Activated B cell treated with CpG ODN at 0.5 μM for 24 hours (primary cell): ENCODE measurements at regions not wholly inside any gene's neighbourhood (a gene's known extent, or its start where the extent isn't known, plus 50 kb on each side); places are given as distances from the start of the nearest gene placed in this dataset.

Source experiments
- ATAC-seq: fragments of 200-7000 bp; cut with Tn5 transposase; one replicate; pipeline ENCODE4 v1.10.0; 2021; ENCODE audit warnings: low read depth, mild to moderate bottlenecking, moderate library complexity
- CTCF ChIA-PET: fragments of 350-600 bp; sonication (Branson Sonifier 250); formaldehyde crosslinking; loops from one replicate; lab custom pipeline; 2021; ENCODE audit warnings: antibody characterized with exemption; lab: Charles Lee
- POLR2A ChIA-PET: fragments of 350-600 bp; sonication (Branson Sonifier 250); formaldehyde crosslinking; loops from one replicate; lab custom pipeline; 2021; ENCODE audit warnings: antibody characterized with exemption; lab: Charles Lee
- DNase-seq: peaks from one replicate; pipeline ENCODE4 v3.0.0; 2022
- H3K27ac Mint-ChIP-seq: one replicate; pipeline ENCODE4 v1.8.0; 2020; ENCODE audit warnings: mixed read lengths
- H3K27me3 Mint-ChIP-seq: one replicate; pipeline ENCODE4 v1.8.0; 2021; ENCODE audit warnings: mixed read lengths
- H3K36me3 Mint-ChIP-seq: one replicate; pipeline ENCODE4 v1.8.0; 2021; ENCODE audit warnings: low read depth, mixed read lengths
- H3K4me1 Mint-ChIP-seq: one replicate; pipeline ENCODE4 v1.8.0; 2021; ENCODE audit warnings: mixed read lengths
- H3K4me3 Mint-ChIP-seq: one replicate; pipeline ENCODE4 v1.8.0; 2020; ENCODE audit warnings: mild to moderate bottlenecking, mixed read lengths
- H3K9me3 Mint-ChIP-seq: one replicate; pipeline ENCODE4 v1.8.0; 2020; ENCODE audit warnings: mixed read lengths
- CTCF ChIP-seq: fragments of 200-600 bp; IDR thresholded peaks from one replicate; pipeline ENCODE4 v1.8.0; 2022; ENCODE audit warnings: antibody characterized with exemption, mild to moderate bottlenecking
- intact Hi-C: fragments of 100-400 bp; cut with micrococcal nuclease; formaldehyde crosslinking; loops from one replicate; pipeline ENCODE4 v1.15.1; 2024

- ATAC-seq (no peak), DNase-seq (no peak)
- Mint-ChIP-seq H3K4me1 (no peaks in the 10 kb centered on the region), H3K4me3 (no peak overlapping the region), H3K9me3 (peaks cover 2% of the 10 kb centered on the region), H3K27ac (no peak overlapping the region), H3K36me3 (no peaks in the 10 kb centered on the region), H3K27me3 (no peaks in the 10 kb centered on the region)
- intact Hi-C loops = no loop called here
- ChIA-PET POLR2A (no interaction called here), CTCF (no interaction called here)
- TF ChIP-seq CTCF = no peak
Observed at GRCh38 chr10:130801784-130802183, 509.7 kb downstream of the TCERG1L start.

GRCh38 chr10:130802301-130802700, 509.2 kb downstream of the TCERG1L start:
- no peak for ATAC-seq
- Mint-ChIP-seq H3K27ac (no peak overlapping the region), H3K27me3 (no peaks in the 10 kb centered on the region), H3K4me1 (no peaks in the 10 kb centered on the region), H3K4me3 (no peak overlapping the region), H3K36me3 (no peaks in the 10 kb centered on the region), H3K9me3 (peaks cover 2% of the 10 kb centered on the region)
- ChIA-PET POLR2A (no interaction called here), CTCF (no interaction called here)
- TF ChIP-seq CTCF = no peak
- intact Hi-C loops = no loop called here
- no peak for DNase-seq

GRCh38 chr10:130804281-130804680, 507.2 kb downstream of the TCERG1L start:
- DNase-seq = no peak
- Mint-ChIP-seq H3K4me1 (no peaks in the 10 kb centered on the region), H3K9me3 (peaks cover 2% of the 10 kb centered on the region), H3K4me3 (no peak overlapping the region), H3K27ac (no peak overlapping the region), H3K27me3 (no peaks in the 10 kb centered on the region), H3K36me3 (no peaks in the 10 kb centered on the region)
- intact Hi-C loops = no loop called here
- no peak for ATAC-seq
- ChIA-PET CTCF (no interaction called here), POLR2A (no interaction called here)
- no peak for TF ChIP-seq CTCF

GRCh38 chr10:130804778-130805634, 506.5 kb downstream of the TCERG1L start:
- ChIA-PET CTCF (no interaction called here), POLR2A (no interaction called here)
- no peak for ATAC-seq
- H3K27me3 Mint-ChIP-seq = no peaks in the 10 kb centered on the region
- intact Hi-C loops = no loop called here
- H3K36me3 Mint-ChIP-seq = no peaks in the 10 kb centered on the region
- H3K9me3 Mint-ChIP-seq = peaks cover 2% of the 10 kb centered on the region
- H3K4me3 Mint-ChIP-seq = no peak overlapping the region
- no peak for DNase-seq
- no peaks in the 10 kb centered on the region for H3K4me1 Mint-ChIP-seq
- TF ChIP-seq CTCF = no peak
- H3K27ac Mint-ChIP-seq = no peak overlapping the region

GRCh38 chr10:130805635-130806030, 505.9 kb downstream of the TCERG1L start:
- TF ChIP-seq CTCF = no peak
- Mint-ChIP-seq H3K27ac (no peak overlapping the region), H3K4me1 (no peaks in the 10 kb centered on the region), H3K36me3 (no peaks in the 10 kb centered on the region), H3K27me3 (no peaks in the 10 kb centered on the region), H3K9me3 (peaks cover 2% of the 10 kb centered on the region), H3K4me3 (no peak overlapping the region)
- POLR2A ChIA-PET = no interaction called here
- CTCF ChIA-PET = no interaction called here
- ATAC-seq = no peak
- no peak for DNase-seq
- intact Hi-C loops = no loop called here
